SK-N-SH treated with all-trans-retinoic acid at 6 μM for 48 hours (cell line): ENCODE measurements at regions not wholly inside any gene's neighbourhood (a gene's known extent, or its start where the extent isn't known, plus 50 kb on each side); places are given as distances from the start of the nearest gene placed in this dataset.

Experiments used
- ISL1 ChIP-seq: fragments of 250-450 bp; sonication (Bioruptor Pico); IDR thresholded peaks from 2 replicates; pipeline ENCODE4 v2.1.2; 2022; ENCODE audit warnings: mild to moderate bottlenecking, moderate library complexity
- TOX ChIP-seq: fragments of 250-450 bp; sonication (Bioruptor Pico); IDR thresholded peaks from 2 replicates; pipeline ENCODE4 v1.8.0; 2021; ENCODE audit warnings: mild to moderate bottlenecking, moderate library complexity, borderline replicate concordance
- ZFP30 ChIP-seq: fragments of 450-650 bp; formaldehyde crosslinking; IDR thresholded peaks from 2 replicates; pipeline ENCODE4 v1.5.0; 2022; ENCODE audit warnings: mild to moderate bottlenecking, moderate library complexity
- ZNF70 ChIP-seq: fragments of 450-650 bp; formaldehyde crosslinking; IDR thresholded peaks from 2 replicates; pipeline ENCODE4 v1.5.0; 2020; ENCODE audit warnings: mild to moderate bottlenecking, moderate library complexity
- ZNF8 ChIP-seq: fragments of 450-650 bp; formaldehyde crosslinking; IDR thresholded peaks from 2 replicates; pipeline ENCODE4 v1.5.0; 2020; ENCODE audit warnings: mild to moderate bottlenecking, moderate library complexity
- TF ChIP-seq, protein P1 (sequence below): fragments of 250-450 bp; sonication (Bioruptor Pico); IDR thresholded peaks from 2 replicates; pipeline ENCODE4 v1.8.0; 2020; ENCODE audit warnings: mild to moderate bottlenecking, moderate library complexity, borderline replicate concordance
- TF ChIP-seq, protein P2 (sequence below): fragments of 250-450 bp; sonication (Bioruptor Pico); IDR thresholded peaks from 2 replicates; pipeline ENCODE4 v1.5.1; 2021; ENCODE audit warnings: mild to moderate bottlenecking, moderate library complexity

DNA sequence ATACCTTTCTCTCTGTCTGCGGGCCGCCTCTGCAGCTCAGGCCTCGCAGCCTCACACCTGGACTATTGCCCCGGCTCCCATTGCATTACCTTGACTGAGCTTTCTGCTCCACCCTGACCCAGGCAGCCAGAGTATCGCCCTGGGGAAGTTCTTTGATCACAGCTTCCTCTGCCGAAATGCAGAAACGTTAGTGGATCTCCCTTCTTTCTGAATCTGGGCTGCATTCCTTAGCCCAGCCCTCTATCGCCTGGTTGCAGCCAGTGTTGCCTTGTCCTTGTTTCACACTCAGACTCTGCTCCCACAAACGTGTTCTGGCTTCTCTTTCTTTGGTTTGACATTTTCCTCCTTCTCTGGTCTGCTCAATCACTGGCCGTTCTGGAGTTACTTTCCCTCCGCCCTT, 195.7 kb downstream of the ADAMTS15 start:
- TF ChIP-seq ZNF70 (CRISPR knock-in tag) (no peak), TOX (CRISPR knock-in tag) (no peak), ZNF8 (no peak), ISL1 (CRISPR knock-in tag) (no peak), ZFP30 (CRISPR knock-in tag) (no peak)
- TF ChIP-seq, protein P1, sequence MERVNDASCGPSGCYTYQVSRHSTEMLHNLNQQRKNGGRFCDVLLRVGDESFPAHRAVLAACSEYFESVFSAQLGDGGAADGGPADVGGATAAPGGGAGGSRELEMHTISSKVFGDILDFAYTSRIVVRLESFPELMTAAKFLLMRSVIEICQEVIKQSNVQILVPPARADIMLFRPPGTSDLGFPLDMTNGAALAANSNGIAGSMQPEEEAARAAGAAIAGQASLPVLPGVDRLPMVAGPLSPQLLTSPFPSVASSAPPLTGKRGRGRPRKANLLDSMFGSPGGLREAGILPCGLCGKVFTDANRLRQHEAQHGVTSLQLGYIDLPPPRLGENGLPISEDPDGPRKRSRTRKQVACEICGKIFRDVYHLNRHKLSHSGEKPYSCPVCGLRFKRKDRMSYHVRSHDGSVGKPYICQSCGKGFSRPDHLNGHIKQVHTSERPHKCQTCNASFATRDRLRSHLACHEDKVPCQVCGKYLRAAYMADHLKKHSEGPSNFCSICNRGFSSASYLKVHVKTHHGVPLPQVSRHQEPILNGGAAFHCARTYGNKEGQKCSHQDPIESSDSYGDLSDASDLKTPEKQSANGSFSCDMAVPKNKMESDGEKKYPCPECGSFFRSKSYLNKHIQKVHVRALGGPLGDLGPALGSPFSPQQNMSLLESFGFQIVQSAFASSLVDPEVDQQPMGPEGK: no peak
- TF ChIP-seq, protein P2, sequence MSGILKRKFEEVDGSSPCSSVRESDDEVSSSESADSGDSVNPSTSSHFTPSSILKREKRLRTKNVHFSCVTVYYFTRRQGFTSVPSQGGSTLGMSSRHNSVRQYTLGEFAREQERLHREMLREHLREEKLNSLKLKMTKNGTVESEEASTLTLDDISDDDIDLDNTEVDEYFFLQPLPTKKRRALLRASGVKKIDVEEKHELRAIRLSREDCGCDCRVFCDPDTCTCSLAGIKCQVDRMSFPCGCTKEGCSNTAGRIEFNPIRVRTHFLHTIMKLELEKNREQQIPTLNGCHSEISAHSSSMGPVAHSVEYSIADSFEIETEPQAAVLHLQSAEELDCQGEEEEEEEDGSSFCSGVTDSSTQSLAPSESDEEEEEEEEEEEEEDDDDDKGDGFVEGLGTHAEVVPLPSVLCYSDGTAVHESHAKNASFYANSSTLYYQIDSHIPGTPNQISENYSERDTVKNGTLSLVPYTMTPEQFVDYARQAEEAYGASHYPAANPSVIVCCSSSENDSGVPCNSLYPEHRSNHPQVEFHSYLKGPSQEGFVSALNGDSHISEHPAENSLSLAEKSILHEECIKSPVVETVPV: no peak
